DMS53 treated with DMSO at 0.1 percent for 48 hours (cell line): ENCODE measurements at regions not wholly inside any gene's neighbourhood (a gene's known extent, or its start where the extent isn't known, plus 50 kb on each side); places are given as distances from the start of the nearest gene placed in this dataset.
"Not testable (repeated sequence)": the region's sequence is repeated elsewhere in the genome, so short reads cannot be mapped to it uniquely, and the experiment has no call there.

Source experiments
- DNase-seq: peaks from one replicate; lab custom pipeline; 2025; ENCODE audit not compliant: unreplicated experiment; lab: John Stamatoyannopoulos, UW

DNA sequence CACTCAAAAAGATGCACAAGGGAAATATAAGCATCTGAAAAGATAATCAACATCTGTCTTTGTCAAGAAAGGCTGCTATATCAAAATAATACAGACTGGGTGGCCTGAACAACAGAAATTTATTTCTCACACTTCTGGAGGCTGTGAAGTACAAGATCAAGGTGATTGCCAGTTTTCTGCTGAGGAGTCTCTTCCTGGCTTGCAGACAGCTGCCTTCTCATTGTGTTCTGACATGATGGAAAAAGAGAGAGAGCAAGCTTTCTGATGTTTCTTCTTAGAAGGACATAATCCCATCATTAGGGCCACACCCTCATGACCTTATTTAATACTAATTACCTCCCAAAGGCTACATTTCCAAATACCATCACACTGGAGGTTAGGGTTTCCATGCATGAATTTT, 1573.3 kb downstream of the SI start:
- DNase-seq: no peak

DNA sequence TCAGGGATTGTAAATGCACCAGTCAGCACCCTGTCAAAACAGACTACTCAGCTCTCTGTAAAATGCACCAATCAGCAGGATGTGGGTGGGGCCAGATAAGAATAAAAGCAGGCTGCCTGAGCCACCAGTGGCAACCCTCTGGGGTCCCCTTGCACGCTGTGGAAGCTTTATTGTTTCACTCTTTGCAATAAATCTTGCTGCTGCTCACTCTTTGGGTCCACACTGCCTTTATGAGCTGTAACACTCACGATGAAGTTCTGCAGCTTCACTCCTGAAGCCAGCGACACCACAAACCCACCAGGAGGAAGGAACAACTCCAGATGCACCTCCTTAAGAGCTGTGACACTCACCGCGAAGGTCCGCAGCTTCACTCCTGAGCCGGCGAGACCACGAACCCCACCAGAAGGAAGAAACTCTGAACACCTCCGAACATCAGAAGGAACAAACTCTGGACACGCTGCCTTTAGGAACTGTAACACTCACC, 1578.5 kb downstream of the SI start:
- not testable (repeated sequence) for DNase-seq

DNA sequence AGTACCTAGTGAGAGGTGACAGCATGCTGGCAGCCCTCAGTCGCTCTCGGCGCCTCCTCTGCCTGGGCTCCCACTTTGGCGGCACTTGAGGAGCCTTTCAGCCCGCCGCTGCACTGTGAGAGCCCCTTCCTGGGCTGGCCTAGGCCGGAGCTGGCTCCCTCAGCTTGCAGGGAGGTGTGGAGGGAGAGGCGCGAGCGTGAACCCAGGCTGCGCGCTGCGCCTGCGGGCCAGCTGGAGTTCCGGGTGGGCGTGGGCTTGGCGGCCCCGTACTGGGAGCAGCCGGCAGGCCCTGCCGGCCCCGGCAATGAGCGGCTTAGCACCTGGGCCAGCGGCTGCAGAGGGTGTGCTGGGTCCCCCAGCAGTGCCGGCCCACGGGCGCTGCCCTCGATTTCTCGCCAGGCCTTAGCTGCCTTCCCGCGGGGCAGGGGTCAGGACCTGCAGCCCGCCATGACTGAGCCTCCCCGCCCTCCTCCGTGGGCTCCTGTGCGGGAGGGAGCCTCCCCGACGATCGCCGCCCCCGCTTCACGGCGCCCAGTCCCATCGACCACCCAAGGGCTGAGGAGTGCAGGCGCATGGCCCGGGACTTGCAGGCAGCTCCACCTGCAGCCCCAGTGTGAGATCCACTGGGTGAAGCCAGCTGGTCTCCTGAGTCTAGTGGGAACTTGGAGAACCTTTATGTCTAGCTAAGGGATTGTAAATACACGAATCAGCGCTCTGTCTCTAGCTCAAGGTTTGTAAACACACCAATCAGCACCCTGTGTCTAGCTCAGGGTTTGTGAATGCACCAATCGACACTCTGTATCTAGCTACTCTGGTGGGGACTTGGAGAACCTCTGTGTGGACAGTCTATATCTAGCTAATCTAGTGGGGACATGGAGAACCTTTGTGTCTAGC, 1579.2 kb downstream of the SI start:
- DNase-seq: not testable (repeated sequence)

DNA sequence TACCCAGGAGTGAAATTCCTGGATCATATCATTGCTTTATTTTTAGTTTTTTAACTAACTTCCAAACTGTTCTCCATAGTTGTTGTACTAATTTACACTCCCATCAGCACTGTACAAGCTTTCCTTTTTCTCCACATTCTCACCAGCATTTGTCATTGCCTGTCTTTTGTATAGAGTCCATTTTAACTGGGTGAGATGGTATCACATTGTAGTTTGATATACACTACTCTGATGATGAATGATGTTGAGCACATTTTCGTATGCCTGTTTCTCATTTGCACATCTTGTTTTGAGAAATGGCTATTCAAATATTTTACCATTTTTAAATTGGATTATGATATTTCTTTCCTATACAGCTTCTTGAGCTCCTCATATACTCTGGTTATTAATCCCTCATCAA, 1586.6 kb downstream of the SI start:
- no peak for DNase-seq

DNA sequence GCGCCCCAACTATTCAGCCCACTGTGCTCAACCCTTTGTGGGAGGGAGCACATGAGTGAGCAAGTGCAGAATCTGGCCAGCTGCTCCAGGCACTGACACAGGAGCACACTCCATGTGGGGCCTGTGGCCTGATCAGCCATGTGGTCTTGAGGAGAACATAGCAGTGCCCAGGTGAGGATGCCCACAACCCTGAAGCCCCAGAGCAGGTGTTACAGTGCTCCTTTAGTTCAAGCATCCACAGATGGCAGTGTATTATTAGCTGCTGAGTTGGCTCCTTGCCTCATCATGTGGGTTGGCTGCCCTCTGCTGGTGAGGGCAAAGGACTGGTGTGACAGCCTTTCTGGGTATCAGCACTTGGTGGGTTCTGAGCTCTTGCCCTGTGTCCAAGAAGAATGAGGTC, 1588.2 kb downstream of the SI start:
- peak; percentile 51 for DNase-seq

DNA sequence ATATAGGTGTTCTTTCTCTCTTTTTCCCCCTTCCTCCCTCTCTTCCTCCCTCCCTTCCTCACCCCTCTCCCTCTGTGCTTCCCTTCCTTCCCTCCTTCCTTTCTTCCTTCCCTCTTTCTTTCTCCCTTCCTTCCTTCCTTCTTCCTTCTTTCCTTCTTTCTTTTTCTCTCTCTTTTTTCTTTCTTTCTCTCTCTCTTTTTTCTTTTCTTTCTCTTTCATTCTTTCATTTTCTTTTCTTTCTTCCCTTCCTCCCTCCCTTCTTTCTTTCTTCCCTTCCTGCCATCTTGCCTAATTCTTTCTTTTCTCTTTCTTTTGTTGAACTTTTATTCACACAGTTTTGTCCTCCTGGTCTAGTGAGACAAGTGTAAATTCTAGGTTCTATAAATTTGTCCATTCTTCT, 1595.6 kb downstream of the SI start:
- no peak for DNase-seq

DNA sequence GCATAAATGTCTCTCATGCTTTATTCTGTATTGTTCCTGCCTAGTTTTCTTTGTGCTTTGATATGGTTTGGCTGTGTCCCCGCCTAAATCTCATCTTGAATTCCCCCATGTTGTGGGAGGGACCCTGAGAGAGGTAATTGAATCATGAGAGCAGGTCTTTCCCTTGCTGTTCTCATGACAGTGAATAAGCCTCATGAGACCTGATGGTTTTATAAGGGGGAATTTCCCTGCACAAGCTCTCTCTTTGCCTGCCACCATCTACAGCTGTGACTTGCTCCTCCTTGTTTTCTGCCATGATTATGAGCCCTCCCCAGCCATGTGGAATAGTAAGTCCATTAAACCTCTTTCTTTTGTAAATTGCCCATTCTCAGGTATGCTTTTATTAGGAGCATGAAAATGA, 1596.6 kb downstream of the SI start:
- no peak for DNase-seq

DNA sequence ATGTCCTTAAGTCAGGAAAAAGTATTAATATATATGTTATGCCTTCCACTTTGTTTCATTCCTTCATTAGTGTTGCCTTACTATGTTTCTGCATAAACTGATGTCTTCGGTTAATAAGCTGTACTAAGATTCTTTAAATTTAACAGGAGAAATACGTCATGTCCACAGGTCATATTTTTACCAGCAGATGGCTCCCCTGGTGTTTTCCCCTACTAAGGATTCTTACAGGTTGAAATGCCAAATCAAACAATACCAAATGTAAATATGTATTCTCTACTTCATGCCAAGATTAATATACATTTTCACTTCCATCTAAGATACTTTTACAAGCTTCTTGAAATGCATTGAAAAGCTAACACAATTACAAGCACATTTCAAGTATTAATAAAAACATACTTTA, 1602.1 kb downstream of the SI start:
- DNase-seq: peak; percentile 19

DNA sequence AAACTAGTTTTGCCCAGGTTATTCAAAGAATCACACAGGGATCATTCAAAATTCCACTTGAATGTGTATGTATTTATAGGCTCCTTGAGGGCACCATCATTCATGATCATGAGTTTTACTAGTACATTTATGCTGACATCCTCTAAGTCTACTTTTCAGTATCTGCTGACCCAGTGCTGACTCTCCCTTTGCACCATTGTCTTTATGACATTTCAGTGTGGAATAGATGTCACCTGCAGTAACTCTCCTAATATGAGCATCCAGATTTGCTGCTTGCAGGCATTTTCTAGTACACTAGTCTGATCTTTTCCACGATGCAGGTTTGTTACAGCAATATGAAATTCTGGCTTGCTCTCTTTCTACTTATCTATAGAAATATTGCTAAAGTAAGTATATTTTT, 1603.5 kb downstream of the SI start:
- no peak for DNase-seq

DNA sequence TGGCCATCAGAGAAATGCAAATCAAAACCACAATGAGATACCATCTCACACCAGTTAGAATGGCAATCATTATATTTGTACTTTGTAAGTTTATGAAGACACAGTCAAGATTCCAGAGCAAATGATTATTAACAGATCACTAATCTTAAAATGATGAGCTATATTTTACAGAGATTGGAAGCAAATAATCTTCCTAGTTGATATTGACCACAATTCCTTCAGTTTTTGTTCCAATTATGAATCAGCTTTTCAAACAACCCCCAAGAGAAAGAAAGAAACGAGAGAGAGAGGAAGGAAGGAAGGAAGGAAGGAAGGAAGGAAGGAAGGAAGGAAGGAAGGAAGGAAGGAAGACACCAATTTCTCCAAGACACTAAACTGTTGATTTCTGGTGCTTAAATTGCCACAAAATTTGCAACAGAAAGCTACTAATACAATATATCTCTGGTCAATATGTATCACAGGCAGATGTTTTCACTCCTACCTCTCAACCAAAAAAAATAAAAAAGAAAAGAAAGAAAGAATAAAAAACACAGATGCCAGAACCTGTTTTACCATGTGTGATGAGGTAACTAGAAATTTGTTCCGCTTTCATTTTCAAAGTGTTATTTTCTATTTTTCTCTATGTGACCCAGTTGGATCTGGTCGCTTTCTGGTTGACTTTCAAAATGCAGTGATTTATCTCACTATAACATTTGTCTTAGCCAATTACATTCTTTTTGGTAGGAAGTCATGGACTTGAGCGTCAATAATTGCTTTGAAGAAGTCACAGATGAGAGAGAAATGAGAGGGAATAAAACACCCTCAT, 1609.6 kb downstream of the SI start:
- DNase-seq: no peak

DNA sequence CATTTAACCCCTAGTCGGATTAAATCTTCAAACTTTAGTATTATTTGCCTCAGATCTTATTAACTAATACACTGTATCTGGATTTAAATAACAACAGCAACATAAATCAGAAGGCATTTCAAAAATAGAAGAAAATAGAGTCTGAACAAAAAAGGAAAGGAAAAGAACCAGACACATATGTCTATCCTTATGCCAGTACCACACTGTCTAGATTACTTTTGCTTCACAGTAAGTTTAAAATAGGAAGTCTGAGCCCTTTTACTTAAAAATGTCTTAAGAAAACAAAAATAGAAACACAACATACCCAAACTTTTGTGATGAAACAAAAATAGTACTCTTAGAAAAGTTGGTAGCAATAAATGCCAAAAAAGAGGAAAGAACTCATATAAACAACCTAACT, 1615.8 kb downstream of the SI start:
- DNase-seq: no peak

DNA sequence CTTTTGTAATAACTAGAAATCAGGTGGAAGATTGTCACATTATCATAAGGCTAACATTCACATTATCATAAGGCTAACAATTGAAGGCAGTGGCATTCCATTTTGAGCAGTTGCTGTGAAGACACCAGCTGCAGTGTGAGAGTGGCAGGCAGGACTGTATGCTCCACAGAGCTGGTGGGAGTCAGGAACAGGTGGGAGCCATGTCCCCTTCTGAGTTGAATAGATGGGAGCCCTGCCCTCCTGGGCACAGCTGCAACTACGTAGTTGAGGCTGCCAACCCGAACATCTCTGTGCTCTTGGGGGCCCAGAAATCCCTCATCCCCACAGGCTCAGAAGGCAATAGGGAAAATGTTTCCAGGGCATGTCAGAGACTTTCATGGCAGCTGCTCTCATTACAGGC, 1627.6 kb downstream of the SI start:
- no peak for DNase-seq

DNA sequence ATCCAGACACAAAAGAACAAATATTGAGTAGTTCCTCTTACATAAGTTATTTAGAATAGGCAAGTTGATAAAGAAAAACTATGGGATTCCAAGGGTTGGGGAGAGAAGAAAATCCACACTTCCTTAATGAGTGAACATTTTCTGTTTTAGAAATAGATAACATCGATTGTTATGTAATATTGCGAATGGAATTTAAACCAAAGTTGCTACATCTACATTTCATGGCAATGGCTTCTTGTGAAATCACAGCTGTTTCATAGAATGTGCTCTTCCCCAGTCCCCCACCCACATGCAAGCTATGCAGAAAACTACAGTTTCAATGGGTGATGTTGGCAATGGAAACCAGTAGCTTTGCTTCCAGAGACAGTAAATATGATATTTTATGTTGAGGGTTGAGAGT, 1639.5 kb downstream of the SI start:
- DNase-seq: no peak

DNA sequence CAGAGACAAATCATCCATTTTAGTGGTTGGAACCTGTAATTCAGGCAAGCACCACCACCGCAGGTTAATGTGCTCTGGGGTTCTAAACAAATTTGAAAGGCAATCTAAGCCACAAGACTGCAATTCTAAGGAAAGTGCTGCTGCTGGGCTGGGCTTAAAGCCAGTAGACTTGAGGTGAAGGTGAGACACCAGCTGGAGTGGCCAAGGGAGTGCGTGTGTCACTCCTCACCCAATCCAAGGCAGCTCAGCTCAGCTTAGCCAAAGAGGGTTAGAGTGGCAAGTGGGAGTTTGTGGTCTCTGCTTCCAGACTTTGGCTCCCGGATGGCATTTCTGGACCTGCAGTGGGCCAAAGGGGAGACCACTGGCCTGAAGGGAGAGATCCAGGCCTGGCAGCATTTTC, 1655.6 kb downstream of the SI start:
- no peak for DNase-seq

DNA sequence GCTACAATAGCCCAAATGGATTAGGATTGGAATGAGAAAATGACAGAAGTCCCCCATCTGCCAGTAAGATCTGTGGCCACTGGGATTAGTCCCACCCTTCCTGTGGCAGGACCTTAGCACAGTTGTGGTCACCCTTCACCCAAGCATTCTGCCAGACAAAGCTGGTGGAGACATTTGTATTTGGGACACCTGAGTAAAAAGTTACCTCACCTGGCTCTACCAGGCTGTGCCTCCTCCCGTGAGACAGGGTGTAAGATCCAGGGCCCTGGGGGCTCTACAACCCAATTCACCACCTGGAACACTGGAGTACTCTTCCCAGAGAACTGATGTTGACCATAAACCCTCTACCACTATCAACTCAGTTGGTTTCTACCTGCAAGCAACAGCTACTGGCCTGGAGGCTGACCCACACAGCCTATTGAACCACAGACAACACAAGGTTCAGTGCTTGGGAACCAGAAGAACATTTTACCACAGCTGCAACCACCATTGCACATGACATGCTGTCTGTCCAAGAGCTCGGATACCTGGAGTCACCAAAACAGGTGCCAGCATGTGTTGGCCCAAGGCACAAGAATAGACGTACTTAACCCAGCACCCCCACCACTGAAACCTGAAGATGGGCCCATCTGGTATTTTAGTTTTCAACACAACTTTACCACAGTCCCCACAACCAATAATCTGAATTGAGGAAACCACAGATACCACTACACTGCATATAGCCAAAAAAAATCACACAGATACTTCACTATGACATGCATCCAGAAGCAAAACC, 1686.7 kb downstream of the SI start:
- DNase-seq: no peak

DNA sequence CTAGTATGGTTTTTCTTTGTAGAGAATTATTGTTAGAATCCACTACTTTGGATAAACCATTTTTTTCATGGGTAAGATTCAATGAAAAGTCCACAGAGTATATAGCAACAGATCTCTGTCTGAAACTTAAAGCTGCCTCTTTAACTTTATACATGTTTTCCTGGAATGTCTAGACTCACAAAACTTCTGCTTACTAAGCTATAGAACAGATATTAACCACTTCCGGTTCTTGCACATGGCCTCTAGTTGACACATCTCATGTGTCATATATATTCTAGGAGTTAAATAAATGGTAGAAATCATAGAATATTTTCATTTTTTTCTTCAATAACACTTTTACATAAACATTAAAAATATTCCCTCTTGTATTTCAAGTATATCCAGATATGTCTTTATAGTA, 1693.9 kb downstream of the SI start:
- no peak for DNase-seq

DNA sequence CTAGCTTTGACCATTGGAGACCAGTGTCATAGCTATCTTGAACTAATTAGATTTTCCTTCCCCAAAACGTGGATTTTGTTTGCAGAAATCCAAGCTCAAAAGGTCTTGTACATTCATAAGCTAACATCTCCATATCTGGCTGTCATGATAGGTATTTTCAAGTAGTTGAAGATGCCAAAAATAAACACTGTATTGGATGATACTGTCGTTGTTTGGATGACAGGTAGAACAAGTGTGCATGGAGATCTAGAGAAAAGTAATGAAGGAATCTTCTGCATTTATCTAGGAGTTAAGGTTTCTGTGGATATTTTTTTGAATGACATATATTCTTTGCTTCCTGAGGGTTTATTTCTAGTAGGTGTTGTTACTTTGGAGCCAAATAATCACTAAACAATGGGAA, 1696.1 kb downstream of the SI start:
- DNase-seq: no peak

DNA sequence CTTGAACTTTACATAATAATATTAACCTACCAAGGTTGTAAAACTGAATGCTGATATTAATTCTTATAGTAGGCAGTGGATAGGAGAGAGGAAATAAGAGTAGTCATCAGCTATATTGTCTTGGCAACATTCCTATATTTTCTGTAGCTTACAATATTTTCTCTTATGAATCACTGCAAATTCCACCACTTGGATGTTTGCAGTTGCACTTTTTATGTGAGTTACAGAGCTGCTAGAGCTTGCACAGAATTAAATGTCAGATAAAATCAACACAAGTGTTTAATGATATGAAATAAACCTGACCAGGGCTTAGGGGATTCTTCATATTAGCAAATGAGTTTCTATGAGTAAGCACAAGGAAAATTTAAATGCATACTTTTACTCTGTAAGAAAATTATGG, 1710.1 kb downstream of the SI start:
- DNase-seq: no peak

DNA sequence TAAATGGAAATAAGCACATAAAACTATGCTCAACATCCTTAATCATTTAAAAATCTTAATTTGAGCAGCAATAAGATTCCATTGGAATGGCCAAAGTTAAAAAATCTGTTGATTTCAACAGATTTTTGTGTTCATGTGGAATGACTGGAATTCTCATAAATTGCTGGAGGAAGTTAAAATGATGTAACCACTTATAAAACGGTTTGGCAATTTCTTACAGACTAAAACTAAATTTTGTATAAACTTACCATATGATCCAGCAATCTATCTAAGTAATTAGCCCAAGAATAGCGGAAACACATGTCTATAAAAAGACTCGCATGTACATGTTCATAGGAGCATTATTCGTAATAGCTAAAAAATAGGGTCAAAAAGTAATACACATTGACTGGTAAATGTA, 1713.6 kb downstream of the SI start:
- DNase-seq: no peak

DNA sequence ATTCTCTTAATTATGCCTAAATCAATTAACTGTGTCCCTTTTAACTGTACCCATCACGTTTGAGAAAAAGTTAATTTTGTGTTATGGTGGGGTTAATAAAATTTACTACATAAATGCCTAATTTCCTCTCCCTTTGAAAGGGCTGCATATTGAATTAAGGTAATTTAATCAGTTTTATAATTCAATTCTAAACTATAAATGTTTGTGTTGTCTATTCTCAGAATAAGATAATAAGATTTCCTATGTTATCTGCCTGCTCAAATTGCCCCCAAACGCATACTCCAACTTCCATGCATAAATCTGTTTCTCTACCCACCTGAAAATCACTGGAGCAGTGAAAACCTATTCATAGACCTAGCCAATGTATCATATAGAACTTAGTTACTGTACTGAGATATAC, 1716.1 kb downstream of the SI start:
- DNase-seq: no peak

DNA sequence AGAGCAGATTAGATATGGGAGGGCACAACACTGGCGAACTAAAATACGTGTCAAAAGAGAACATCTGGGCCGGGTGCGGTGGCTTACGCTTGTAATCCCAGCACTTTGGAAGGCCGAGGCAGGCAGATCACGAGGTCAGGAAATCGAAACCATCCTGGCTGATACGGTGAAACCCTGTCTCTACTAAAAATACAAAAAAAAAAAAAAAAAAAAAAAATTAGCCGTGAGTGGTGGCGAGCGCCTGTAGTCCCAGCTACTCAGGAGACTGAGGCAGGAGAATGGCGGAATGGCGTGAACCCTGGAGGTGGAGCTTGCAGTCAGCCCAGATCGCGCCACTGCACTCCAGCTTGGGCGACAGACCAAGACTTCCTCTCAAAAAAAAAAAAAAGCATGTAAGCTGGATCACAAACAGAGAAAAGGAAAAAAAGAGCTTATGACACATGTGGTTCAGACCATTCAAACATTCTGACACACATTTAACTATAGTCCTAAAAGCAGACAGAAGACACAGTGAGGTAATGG, 1716.9 kb downstream of the SI start:
- peak; percentile 8 for DNase-seq
